Liver (tissue), 3 donors: ENCODE measurements at regions not wholly inside any gene's neighbourhood (a gene's known extent, or its start where the extent isn't known, plus 50 kb on each side); places are given as distances from the start of the nearest gene placed in this dataset.

ENCODE experiments used
- ATF3 ChIP-seq: IDR thresholded peaks from 2 replicates; pipeline ENCODE4 v1.6.1; 2016; ENCODE audit warnings: antibody characterized with exemption
- FOXA1 ChIP-seq: IDR thresholded peaks from 2 replicates; pipeline ENCODE4 v1.6.1; 2016; ENCODE audit warnings: antibody characterized with exemption
- HNF4G ChIP-seq: IDR thresholded peaks from 2 replicates; pipeline ENCODE4 v1.6.1; 2016; ENCODE audit warnings: antibody characterized with exemption
- MAX ChIP-seq: IDR thresholded peaks from 2 replicates; pipeline ENCODE4 v1.6.1; 2016; ENCODE audit warnings: antibody characterized with exemption
- TF ChIP-seq, protein P1 (sequence below): fragments of 150-350 bp; IDR thresholded peaks from 2 replicates; pipeline ENCODE4 v1.5.1; 2017; ENCODE audit warnings: improper control_type of control experiment, low read depth, low read length; ENCODE audit not compliant: missing input control
- TF ChIP-seq, protein P2 (sequence below): IDR thresholded peaks from 2 replicates; pipeline ENCODE4 v1.6.1; 2016; ENCODE audit warnings: antibody characterized with exemption, mild to moderate bottlenecking
- donor health status: healthy.
- donor health status: healthy.

DNA sequence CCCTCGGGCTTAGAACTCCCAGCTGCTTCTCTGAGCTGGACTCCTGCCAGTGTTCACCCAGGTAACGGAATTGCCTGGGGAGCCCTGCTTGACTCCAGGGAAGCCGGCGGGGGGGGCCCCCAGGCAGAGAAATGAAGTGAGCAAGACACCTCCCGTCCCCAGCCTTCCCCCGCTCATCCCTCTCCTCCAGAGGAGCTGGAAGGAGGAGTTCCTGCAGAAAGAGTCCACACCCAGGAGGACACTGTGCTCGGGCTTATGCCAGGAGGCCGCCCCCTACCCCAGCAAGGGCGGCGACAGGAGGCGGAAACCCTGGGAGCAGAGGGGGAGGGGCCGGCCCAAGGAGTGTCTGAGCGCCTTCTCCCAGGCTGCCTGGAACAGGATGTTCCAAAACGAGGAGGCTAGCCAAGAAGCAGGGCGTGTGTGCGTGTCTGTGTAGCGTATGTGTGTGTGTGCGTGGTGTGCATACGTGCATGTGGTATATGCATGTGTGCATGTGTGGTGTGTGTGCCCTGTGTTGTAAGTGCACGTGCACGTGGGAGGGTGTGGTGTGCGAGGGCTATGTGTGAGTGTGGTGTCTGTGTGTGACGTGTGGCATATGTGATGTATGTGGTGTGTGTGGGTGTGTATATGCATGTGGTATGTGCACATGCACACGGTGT is 511.3 kb downstream of the SHQ1 start:
- TF ChIP-seq, protein P1, sequence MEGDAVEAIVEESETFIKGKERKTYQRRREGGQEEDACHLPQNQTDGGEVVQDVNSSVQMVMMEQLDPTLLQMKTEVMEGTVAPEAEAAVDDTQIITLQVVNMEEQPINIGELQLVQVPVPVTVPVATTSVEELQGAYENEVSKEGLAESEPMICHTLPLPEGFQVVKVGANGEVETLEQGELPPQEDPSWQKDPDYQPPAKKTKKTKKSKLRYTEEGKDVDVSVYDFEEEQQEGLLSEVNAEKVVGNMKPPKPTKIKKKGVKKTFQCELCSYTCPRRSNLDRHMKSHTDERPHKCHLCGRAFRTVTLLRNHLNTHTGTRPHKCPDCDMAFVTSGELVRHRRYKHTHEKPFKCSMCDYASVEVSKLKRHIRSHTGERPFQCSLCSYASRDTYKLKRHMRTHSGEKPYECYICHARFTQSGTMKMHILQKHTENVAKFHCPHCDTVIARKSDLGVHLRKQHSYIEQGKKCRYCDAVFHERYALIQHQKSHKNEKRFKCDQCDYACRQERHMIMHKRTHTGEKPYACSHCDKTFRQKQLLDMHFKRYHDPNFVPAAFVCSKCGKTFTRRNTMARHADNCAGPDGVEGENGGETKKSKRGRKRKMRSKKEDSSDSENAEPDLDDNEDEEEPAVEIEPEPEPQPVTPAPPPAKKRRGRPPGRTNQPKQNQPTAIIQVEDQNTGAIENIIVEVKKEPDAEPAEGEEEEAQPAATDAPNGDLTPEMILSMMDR, result no peak
- TF ChIP-seq FOXA1 (no peak), HNF4G (no peak), ATF3 (no peak), MAX (no peak)
- TF ChIP-seq, protein P2, sequence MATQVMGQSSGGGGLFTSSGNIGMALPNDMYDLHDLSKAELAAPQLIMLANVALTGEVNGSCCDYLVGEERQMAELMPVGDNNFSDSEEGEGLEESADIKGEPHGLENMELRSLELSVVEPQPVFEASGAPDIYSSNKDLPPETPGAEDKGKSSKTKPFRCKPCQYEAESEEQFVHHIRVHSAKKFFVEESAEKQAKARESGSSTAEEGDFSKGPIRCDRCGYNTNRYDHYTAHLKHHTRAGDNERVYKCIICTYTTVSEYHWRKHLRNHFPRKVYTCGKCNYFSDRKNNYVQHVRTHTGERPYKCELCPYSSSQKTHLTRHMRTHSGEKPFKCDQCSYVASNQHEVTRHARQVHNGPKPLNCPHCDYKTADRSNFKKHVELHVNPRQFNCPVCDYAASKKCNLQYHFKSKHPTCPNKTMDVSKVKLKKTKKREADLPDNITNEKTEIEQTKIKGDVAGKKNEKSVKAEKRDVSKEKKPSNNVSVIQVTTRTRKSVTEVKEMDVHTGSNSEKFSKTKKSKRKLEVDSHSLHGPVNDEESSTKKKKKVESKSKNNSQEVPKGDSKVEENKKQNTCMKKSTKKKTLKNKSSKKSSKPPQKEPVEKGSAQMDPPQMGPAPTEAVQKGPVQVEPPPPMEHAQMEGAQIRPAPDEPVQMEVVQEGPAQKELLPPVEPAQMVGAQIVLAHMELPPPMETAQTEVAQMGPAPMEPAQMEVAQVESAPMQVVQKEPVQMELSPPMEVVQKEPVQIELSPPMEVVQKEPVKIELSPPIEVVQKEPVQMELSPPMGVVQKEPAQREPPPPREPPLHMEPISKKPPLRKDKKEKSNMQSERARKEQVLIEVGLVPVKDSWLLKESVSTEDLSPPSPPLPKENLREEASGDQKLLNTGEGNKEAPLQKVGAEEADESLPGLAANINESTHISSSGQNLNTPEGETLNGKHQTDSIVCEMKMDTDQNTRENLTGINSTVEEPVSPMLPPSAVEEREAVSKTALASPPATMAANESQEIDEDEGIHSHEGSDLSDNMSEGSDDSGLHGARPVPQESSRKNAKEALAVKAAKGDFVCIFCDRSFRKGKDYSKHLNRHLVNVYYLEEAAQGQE, result no peak
